Forelimb muscle (tissue), 1 donor: ENCODE measurements at regions not wholly inside any gene's neighbourhood (a gene's known extent, or its start where the extent isn't known, plus 50 kb on each side); places are given as distances from the start of the nearest gene placed in this dataset.
"Not testable (repeated sequence)": the region's sequence is repeated elsewhere in the genome, so short reads cannot be mapped to it uniquely, and the experiment has no call there.

Experiments
- DNase-seq: peaks from one replicate; pipeline ENCODE4 v3.0.0-alpha.2; 2013; ENCODE audit warnings: low read depth

- DNase-seq, result no peak
These were observed 136.3 kb downstream of the LY86 start for GRCh38 chr6:6724539-6725467.

GRCh38 chr6:6725468-6726209, 137.1 kb downstream of the LY86 start:
- DNase-seq, result no peak

DNA sequence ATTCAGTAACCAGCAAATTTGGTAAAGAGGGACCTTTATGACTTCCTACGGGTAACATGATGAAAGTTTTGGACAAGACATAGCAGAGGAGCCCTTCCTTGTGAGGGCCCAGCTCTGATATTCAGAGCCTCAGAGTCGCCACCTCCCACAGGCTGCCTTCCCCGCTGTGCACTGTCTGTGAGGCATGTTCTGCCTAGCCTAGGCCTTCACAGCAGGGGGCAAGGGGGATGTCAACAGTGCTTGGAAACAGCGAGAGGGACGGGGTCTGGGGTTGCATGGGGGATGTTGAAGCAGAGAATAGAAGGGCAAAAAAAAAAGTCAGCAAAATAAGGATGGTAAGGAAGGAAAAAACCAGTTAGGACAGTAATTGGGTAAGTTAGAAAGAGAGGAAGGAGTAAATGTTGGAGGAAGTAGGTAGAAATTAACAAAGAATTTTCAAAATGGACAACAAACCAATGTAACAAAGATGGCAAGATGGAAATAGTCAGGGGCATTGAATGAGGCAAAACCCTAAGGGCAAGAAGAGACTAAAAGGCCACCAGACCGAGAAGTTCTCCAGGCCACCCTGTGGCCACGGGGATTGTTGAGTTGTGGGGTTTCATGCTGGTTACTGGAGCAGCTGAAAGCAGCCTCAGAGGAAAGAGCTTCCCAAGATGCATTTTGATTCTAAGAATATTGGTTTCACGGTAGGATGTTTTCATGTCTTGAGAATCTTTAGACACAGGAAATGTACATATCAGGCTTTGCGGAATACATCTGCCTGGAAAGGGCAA, 139.8 kb downstream of the LY86 start:
- no peak for DNase-seq

- DNase-seq, result no peak
These were observed 141.5 kb downstream of the LY86 start for GRCh38 chr6:6729971-6730370.

GRCh38 chr6:6730831-6731230, 142.3 kb downstream of the LY86 start:
- DNase-seq, result no peak

- DNase-seq, result no peak
These were observed 146.3 kb downstream of the LY86 start for GRCh38 chr6:6734479-6735465.

DNA sequence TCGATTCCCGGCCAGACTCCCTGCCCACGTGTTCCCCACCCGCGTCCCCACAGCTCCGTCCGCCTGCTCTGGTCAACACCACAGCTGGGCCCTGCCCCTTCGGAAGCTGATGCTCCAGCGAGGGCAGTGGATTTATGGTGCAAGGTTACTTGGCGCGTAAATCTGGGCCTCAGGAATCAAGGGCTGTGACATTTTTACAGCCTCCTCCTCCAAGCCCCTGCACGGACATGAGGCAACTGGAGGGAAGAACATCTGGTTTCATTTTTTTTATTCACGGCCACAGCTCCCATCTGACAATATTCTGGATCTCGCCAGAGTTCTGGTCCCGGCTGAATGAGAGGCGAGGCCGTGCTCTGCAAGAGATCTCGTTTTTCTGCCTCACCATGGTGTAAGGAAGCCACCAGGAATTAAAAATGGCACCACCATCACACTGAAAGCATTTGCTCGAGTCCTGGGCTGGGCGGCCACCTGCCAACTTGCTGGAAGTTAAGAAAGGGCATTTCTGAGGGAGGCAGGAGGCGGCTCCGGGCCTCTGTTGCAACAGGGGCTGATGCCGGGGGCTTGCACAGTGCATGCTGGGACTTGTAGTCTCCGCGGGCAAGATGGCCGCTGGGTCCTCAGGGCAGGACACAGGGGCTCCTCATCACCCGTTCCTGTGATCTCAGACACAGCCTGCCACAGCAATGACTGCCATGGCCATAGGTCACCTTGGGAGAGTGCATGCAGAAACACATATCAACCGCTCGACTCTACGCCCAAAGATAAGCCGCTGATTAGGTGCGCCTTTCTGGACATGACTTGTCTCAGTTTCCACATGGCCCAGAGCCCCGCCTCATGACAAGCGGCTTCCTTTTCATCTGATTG, 148.5 kb downstream of the LY86 start:
- no peak for DNase-seq

DNA sequence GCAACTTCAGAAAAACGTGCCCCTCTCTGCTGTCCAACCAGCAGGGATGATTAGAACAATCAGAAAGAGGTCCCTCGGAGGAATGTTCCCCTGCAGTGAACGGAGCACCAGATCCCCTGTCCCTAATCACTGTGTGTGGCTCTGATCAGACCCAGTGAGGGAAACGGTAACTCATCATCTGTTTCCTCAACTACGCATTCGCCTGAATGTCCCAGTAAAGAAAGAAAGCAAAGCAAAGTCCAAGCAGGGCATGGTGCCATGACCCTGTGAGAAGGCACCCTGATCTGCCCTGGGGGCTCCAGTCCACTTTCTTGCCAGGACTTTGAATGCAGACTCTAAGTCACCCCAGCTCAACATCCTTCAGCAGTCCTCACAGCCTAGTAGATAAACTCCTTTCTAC, 149.2 kb downstream of the LY86 start:
- no peak for DNase-seq

DNA sequence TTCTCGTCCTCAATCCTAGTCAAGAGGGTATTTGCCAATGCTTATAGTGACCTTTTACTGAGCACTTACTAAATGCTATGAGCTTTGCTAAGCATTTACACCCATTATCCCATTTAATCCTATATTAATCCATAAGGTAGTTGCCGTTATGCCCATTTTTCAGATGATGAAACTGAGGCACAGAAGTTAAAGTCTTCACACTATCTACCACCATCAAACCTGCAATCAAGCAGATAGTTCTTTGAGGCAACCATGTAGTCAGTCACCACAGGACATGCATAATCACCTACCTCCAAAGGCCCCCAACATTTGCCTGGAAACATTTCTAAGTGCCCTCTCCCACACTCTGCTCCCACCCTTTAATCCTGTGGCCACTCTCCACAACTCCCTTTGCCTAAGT, 149.6 kb downstream of the LY86 start:
- DNase-seq, result no peak

DNA sequence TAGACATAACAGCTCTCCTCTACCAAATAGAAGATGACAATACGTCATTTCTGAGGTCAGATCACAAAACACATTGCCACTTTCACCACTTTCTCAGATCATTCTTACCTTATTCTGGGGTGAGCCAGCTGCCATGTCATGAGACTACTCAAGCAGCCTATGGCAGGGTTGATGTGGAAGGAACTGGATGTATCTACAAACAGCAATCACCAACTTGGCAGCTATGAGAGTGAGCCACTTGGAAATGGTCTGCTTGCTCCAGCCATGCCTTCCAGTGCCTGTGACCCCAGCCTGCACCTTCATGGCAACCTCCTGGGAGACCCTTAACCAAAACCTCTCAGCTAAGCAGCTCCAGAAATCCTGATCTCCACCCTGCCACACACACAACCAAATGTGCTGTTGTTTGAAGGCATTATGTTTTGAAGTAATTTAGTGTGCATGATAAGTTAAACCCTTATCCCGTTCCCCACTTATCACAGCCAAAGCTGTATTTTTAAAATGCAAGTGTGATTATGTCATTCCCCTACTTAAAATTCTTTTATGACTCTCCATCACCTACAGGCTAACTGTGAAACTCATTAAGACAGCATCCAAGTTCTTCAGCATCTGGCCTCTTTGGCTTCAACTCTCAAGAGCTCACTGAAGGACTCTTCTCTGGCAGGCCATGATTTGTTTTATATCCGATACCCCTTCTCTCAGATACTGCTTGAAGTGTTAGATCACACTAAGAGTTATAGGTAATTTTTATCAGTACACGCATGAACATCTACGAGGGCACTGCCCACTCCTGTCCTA, 150.6 kb downstream of the LY86 start:
- DNase-seq, result no peak

GRCh38 chr6:6740595-6740994, 152.1 kb downstream of the LY86 start:
- DNase-seq, result no peak

DNA sequence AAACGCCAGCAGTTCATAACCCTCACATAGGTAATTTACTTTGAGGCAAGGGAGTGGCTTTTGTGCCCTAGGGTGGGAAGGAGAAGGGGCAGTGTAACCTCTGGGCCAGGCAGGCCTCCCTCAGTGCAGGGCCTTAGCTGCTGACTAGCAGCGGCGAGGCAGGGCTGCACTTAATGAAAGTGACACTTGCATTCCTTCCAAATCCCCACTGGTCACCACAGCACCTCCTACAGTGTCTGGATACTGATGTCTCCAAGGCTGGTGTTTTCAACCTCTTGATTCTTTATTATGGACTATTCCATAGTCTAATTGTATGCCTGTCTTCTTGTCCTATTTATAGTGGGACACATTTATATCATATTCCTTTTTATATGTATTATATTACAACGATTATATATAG, 152.7 kb downstream of the LY86 start:
- no peak for DNase-seq

DNA sequence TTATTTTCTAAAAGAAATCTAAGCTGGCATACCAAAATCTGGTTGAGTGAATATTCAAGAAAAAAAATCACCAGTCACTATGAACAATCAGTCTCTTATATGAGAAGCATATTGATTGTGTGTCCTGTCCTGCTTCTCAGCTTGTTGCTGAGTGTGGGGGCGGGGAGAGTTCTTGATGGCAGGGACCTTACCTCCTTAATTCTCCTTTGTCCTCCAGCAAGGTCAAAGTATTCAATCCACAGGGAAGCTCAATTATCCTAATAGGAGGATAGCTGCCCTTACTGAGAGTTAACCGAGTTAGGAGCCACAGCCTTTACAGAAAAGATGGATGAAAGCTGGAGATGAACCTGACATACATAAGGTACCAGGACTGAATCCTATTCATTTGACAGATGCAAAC, 154.0 kb downstream of the LY86 start:
- DNase-seq, result no peak

DNA sequence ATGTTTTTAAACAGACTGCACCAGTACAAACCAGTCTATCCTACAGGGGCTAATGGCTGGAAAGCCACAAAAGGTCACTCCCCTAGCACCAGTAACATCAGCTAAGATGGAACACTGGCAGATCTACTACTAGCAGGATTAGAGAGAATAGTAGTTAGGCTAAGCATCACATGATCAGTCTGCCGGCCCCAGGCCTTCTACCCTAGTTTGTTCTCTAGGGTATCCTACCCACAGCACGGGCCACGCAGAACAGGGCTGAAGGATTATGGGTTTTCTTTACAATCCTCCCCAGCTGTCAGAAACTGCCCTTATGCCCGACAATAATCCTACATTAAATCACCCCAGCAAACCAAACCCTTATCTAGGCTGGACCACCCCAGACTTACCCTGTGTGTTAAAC, 156.0 kb downstream of the LY86 start:
- DNase-seq, result no peak

GRCh38 chr6:6745637-6746332, 157.3 kb downstream of the LY86 start:
- DNase-seq, result not testable (repeated sequence)

DNA sequence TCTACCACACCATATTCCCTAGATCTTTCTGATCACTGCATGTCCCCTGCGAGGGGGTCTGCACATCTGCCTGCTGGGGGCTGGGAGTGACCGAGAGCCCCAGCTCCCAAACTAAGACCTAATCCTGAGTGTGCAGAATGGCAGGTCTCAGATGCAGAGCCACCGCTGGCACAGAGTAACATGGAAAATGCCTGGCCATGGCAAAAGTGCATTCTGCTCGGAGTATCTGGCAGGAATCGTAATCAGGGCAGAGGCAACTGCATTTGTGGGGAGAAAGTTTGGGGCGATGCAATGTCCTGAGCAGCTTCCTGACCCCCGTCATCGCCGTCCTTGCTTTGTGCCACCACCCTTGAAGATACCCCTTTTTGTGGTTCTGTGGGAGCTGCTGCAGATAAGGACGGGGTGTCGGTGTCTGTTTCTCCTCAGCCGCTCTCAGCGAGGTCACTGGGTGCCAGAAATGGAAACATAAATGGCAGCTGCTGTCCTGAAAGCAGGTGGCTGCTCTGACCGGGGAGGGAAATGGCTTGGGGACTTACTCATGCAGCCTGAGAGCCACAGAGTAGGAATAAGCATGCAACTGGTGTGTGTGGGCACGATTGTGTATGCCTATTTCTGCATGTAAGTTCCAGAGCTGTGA, 157.9 kb downstream of the LY86 start:
- DNase-seq, result no peak

DNA sequence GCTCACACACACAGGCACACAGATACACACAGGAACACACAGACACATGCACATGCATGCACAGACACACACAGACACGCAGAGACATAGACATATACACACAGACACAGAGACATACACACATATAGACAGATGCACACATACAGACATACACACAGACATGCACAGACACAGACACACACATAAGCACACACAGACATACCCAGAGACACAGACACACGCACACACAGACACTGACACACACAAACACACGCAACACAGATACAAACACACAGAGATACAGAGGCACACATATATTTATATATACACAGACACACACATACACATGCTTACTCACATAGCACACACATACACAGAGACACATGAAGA, 158.4 kb downstream of the LY86 start:
- DNase-seq, result no peak

DNA sequence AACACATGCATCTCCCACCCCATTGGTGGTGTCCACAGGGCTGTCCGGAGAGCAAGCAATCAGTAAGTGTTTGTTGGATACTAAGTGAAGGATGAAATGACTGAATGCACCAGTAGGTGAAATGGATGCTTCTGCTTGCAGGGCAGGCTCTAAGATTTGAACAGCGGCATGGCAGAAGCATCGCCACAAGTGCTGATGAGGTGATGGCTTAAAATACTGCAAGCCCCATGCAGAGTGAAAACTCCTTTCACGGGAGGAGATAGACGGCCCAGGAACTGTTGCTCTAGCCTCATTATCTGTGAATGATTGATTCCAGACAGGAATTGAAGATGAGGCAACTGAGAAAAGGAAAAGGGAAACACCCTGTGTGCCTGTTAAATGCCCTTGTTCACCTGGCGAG, 158.9 kb downstream of the LY86 start:
- DNase-seq, result no peak
